Testis (tissue), 2 donors: ENCODE measurements at regions not wholly inside any gene's neighbourhood (a gene's known extent, or its start where the extent isn't known, plus 50 kb on each side); places are given as distances from the start of the nearest gene placed in this dataset.

Source experiments
- CTCF ChIP-seq, 3 experiments: fragments of 450-650 bp in 2 of 3; fragments of 200-600 bp in 1 of 3; sonication (generic) in 1 of 3; IDR thresholded peaks; one replicate each; pipeline ENCODE4 v1.5.1; 2016 to 2019; ENCODE audit warnings: antibody characterized with exemption in 3 of 3, mild to moderate bottlenecking in 2 of 3, moderate library complexity in 1 of 3
- POLR2A ChIP-seq: fragments of 450-650 bp; IDR thresholded peaks from one replicate; pipeline ENCODE4 v1.6.1; 2017; ENCODE audit warnings: antibody characterized with exemption, mild to moderate bottlenecking, moderate library complexity

GRCh38 chr2:190759749-190760213 is 110.9 kb downstream of the NAB1 start:
- TF ChIP-seq CTCF (IDR thresholded peaks at IDR 0.05) = no peak
- TF ChIP-seq POLR2A = no peak
